Erythroblast (primary cell): ENCODE measurements at regions not wholly inside any gene's neighbourhood (a gene's known extent, or its start where the extent isn't known, plus 50 kb on each side); places are given as distances from the start of the nearest gene placed in this dataset.

Source experiments
- DNase-seq, 2 experiments: peaks; one replicate each; lab custom pipeline; 2025; lab: John Stamatoyannopoulos, UW
- GATA1 ChIP-seq: IDR thresholded peaks from 2 replicates; pipeline ENCODE4 v1.6.1; 2011; ENCODE audit warnings: low read depth, mild to moderate bottlenecking, control low read depth, low read length, moderate library complexity
- POLR2A ChIP-seq: IDR thresholded peaks from 2 replicates; pipeline ENCODE4 v1.6.1; 2011; ENCODE audit warnings: mild to moderate bottlenecking, low read length

GRCh38 chr2:204299766-204300165, 245.5 kb upstream of the PARD3B start:
- no peak for DNase-seq

DNA sequence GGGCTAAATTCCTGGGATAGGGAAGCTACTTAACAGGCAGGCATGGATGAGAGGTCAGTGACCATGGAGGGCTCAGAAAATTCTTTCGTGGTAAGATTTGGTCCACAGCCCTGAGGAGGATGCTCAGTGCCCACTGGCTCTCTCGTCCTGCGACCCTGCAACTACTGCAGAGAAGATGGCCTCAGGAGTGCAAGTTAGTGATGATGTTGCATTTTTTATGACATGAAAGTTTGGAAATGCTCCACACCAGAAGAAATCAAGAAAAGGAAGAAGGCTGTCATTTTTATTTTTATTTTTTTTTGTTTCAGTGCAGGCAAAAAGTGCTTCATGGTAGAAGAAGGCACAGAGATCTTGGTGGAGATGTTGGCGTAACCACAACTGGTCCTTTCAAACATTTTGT, 238.6 kb upstream of the PARD3B start:
- DNase-seq, result no peak
- TF ChIP-seq GATA1 (no peak), POLR2A (no peak)

More at GRCh38 chr2:204299766-204300165, 245.5 kb upstream of the PARD3B start:
- TF ChIP-seq GATA1 (no peak), POLR2A (no peak)

GRCh38 chr2:204312105-204312504, 233.2 kb upstream of the PARD3B start:
- TF ChIP-seq GATA1 (no peak), POLR2A (no peak)
- DNase-seq, result no peak

- no peak for TF ChIP-seq POLR2A
- TF ChIP-seq GATA1, result no peak
- DNase-seq, result no peak
Measured at GRCh38 chr2:204313256-204313655, 232.0 kb upstream of the PARD3B start.

- no peak for TF ChIP-seq GATA1
- TF ChIP-seq POLR2A, result no peak
- no peak for DNase-seq
Measured at GRCh38 chr2:204315236-204315662, 230.0 kb upstream of the PARD3B start.

- no peak for TF ChIP-seq POLR2A
- TF ChIP-seq GATA1, result no peak
- DNase-seq, result no peak
Measured at GRCh38 chr2:204317640-204318039, 227.6 kb upstream of the PARD3B start.

DNA sequence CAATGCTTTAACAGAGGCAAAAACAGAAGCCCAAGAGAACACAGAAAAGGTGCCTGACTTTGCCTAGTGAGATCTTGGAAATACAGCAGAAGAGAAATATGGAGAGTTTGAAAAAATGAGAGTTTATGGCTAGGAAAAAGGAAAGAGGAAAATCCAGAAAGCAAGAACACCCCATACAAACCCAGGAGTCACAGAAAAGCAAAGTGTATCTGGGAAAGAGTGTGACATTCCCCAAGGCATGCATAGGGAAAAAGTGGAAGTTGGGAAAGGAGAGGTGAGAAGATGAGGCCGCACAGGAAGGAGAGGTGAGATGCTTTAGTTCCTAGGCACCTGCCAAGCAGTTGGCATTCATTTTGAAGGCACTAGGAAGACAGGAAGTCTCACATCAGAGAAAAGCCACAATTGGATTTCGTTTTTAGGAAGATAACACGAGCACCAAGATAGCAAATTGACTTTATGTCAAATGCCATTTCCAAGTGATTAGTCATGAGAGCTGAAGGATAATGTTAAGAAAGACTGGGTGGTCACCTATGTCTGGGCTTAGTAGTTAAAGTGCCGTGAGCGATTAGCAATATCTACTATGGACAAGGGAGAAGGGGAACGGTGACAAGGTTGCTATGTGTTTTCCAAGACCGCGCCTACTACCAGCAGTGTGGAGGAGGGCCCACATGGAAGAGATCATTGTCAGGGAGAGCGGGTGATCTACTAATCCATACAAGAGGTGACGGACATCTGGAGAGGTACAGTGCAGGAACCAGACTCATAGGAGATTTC, 224.1 kb upstream of the PARD3B start:
- TF ChIP-seq GATA1 (no peak), POLR2A (no peak)
- no peak for DNase-seq

- TF ChIP-seq GATA1, result no peak
- no peak for TF ChIP-seq POLR2A
- no peak for DNase-seq
Measured at GRCh38 chr2:204321910-204322751, 223.1 kb upstream of the PARD3B start.

DNA sequence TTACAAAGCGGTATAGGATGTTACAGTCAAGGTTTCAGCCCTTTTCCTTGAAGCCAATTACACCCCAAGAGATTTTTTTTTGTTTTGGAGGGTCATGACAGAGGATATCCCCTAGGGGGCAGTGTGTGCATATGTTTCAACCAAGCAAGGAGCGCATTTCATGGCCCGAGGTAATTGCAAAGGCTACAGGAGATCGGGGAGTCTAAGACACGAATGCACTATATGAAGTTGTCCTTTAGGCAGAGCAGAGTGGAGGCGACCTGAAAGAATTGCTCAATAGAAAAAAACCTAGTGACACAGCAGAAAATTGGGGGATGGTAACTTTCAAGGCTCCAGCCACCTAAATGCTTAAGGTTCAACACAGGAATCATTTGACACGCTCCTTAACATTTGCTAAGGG, 219.8 kb upstream of the PARD3B start:
- DNase-seq, result peak; percentile 64 to 76
- TF ChIP-seq POLR2A (no peak), GATA1 (no peak)

GRCh38 chr2:204328373-204328772, 216.9 kb upstream of the PARD3B start:
- no peak for TF ChIP-seq POLR2A
- no peak for TF ChIP-seq GATA1
- DNase-seq, result no peak

GRCh38 chr2:204329016-204329415, 216.3 kb upstream of the PARD3B start:
- no peak for DNase-seq
- TF ChIP-seq GATA1, result no peak
- no peak for TF ChIP-seq POLR2A

DNA sequence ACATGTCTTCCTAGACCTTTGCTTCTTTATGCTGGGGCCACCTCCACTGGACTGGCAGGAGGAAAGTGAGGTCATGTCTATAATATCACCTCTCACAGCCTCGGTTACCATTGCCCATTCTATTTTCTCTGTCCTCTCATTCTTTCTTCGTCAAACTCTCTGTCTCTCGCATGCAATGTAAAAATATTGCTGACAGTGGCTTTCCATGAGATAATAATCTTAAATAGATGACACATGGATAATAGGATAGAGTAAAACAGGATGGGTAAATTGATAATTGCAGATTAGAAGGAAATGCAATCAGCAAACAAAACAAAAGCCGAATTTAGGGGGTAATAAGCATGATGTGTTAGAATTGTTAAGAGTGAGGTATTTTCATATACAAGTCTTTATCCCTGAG, 215.7 kb upstream of the PARD3B start:
- TF ChIP-seq POLR2A, result no peak
- TF ChIP-seq GATA1, result no peak
- no peak for DNase-seq

GRCh38 chr2:204331180-204331579, 214.1 kb upstream of the PARD3B start:
- no peak for DNase-seq
- TF ChIP-seq POLR2A (no peak), GATA1 (no peak)

DNA sequence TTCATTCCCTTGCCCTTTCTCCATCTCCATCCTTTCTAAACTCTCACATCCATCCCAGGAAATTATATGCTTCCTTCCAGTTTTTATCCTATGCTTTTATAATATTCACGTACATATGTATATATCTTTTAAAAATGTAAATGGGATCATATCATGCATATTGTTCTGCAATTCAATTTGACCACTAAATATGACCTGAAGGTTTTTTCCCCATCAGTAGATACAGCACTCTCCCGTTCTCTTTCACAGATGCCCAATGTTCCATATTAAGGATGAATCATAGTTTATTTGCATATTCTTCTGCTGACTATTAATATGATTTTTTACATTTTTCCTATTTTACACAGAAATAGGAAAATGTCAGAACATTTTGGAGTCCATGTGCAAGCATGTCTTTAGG, 213.3 kb upstream of the PARD3B start:
- DNase-seq, result no peak
- TF ChIP-seq GATA1, result no peak

- TF ChIP-seq POLR2A (no peak), GATA1 (no peak)
- no peak for DNase-seq
Measured at GRCh38 chr2:204332706-204333105, 212.6 kb upstream of the PARD3B start.
